Mesenchymal stem cell (in vitro differentiated cells and primary cell): ENCODE measurements at regions not wholly inside any gene's neighbourhood (a gene's known extent, or its start where the extent isn't known, plus 50 kb on each side); places are given as distances from the start of the nearest gene placed in this dataset.
"Not testable (repeated sequence)": the region's sequence is repeated elsewhere in the genome, so short reads cannot be mapped to it uniquely, and the experiment has no call there.

ENCODE experiments used
- DNase-seq: peaks from one replicate; pipeline ENCODE4 v3.0.0-alpha.2; 2013
- H2AFZ ChIP-seq: one replicate; pipeline ENCODE4 v1.6.1; 2013; ENCODE audit warnings: low read depth, mild to moderate bottlenecking, control low read depth, inconsistent platforms, low read length, moderate library complexity
- H2AK5ac ChIP-seq: 2 replicates; pipeline ENCODE4 v1.6.1; 2013; ENCODE audit warnings: low read length, moderate library complexity, mild to moderate bottlenecking, inconsistent platforms; ENCODE audit not compliant: severe bottlenecking
- H2BK120ac ChIP-seq: one replicate; pipeline ENCODE4 v1.6.1; 2013; ENCODE audit warnings: low read depth, mild to moderate bottlenecking, inconsistent platforms, low read length, moderate library complexity
- H2BK12ac ChIP-seq, 2 experiments: one replicate each; pipeline ENCODE4 v1.6.1; 2013; ENCODE audit warnings: inconsistent platforms in 2 of 2, low read length in 2 of 2, mild to moderate bottlenecking in 2 of 2, moderate library complexity in 2 of 2, control low read depth in 1 of 2
- H2BK15ac ChIP-seq: one replicate; pipeline ENCODE4 v1.6.1; 2013; ENCODE audit warnings: mild to moderate bottlenecking, low read depth, inconsistent platforms; ENCODE audit not compliant: poor library complexity, severe bottlenecking
- H2BK5ac ChIP-seq: 2 replicates; pipeline ENCODE4 v1.6.1; 2013; ENCODE audit warnings: low read depth, mild to moderate bottlenecking, low read length, control low read depth, inconsistent platforms; ENCODE audit not compliant: poor library complexity, severe bottlenecking
- H3K14ac ChIP-seq, 2 experiments: one replicate each; pipeline ENCODE4 v1.6.1; 2013; ENCODE audit warnings: inconsistent platforms in 2 of 2, low read length in 2 of 2, control low read depth in 1 of 2, mild to moderate bottlenecking in 1 of 2, moderate library complexity in 1 of 2
- H3K18ac ChIP-seq, 2 experiments: one replicate each; pipeline ENCODE4 v1.6.1; 2013; ENCODE audit warnings: inconsistent platforms in 2 of 2, low read length in 2 of 2, control low read depth in 1 of 2, low read depth in 1 of 2, mild to moderate bottlenecking in 1 of 2
- H3K23ac ChIP-seq, 2 experiments: one replicate each; pipeline ENCODE4 v1.6.1; 2013; ENCODE audit warnings: inconsistent platforms in 2 of 2, low read length in 2 of 2, mild to moderate bottlenecking in 2 of 2, moderate library complexity in 2 of 2, control low read depth in 1 of 2
- H3K27ac ChIP-seq: 2 replicates; pipeline ENCODE4 v1.5.1; 2013; ENCODE audit warnings: mild to moderate bottlenecking, moderate library complexity, low read length, control low read depth, inconsistent platforms; ENCODE audit not compliant: poor library complexity, severe bottlenecking
- H3K27me3 ChIP-seq, 2 experiments: 2 replicates each; pipeline versions ENCODE4 v1.6.1 to v1.7.0; 2013; ENCODE audit warnings: low read length in 2 of 2, mild to moderate bottlenecking in 2 of 2, moderate library complexity in 2 of 2, control low read depth in 1 of 2, inconsistent platforms in 1 of 2; ENCODE audit not compliant: control insufficient read depth in 1 of 2, insufficient read depth in 1 of 2
- H3K36me3 ChIP-seq, 2 experiments: 2 replicates each; pipeline versions ENCODE4 v1.6.1 to v1.7.0; 2013; ENCODE audit warnings: low read length in 2 of 2, control low read depth in 1 of 2, inconsistent platforms in 1 of 2, low read depth in 1 of 2, mild to moderate bottlenecking in 1 of 2; ENCODE audit not compliant: insufficient read depth in 2 of 2, control insufficient read depth in 1 of 2
- H3K4ac ChIP-seq, 2 experiments: one replicate each; pipeline ENCODE4 v1.6.1; 2013; ENCODE audit warnings: inconsistent platforms in 2 of 2, low read length in 2 of 2, mild to moderate bottlenecking in 2 of 2, moderate library complexity in 2 of 2, control low read depth in 1 of 2, low read depth in 1 of 2
- H3K4me1 ChIP-seq: 2 replicates; pipeline ENCODE4 v1.6.1; 2013; ENCODE audit warnings: low read depth, low read length, control low read depth; ENCODE audit not compliant: control insufficient read depth, insufficient read depth
- H3K4me2 ChIP-seq: 2 replicates; pipeline ENCODE4 v1.6.1; 2013; ENCODE audit warnings: low read length, mild to moderate bottlenecking, inconsistent platforms; ENCODE audit not compliant: poor library complexity, severe bottlenecking
- H3K4me3 ChIP-seq, 2 experiments: 2 replicates each; pipeline versions ENCODE4 v1.5.1 to v1.7.0; 2013; ENCODE audit warnings: low read length in 2 of 2, mild to moderate bottlenecking in 2 of 2, control low read depth in 1 of 2, low read depth in 1 of 2; ENCODE audit not compliant: insufficient read depth in 1 of 2
- H3K79me1 ChIP-seq: replicated peaks from 2 replicates; pipeline ENCODE4 v1.6.1; 2013; ENCODE audit warnings: mild to moderate bottlenecking, control low read depth, low read length, inconsistent platforms; ENCODE audit not compliant: poor library complexity, severe bottlenecking
- H3K9ac ChIP-seq: 2 replicates; pipeline ENCODE4 v1.7.0; 2013; ENCODE audit warnings: mild to moderate bottlenecking, low read length, moderate library complexity
- H3K9me3 ChIP-seq: 2 replicates; pipeline ENCODE4 v1.7.0; 2013; ENCODE audit warnings: mild to moderate bottlenecking, low read length; ENCODE audit not compliant: control insufficient read depth
- H4K8ac ChIP-seq: one replicate; pipeline ENCODE4 v1.6.1; 2013; ENCODE audit warnings: inconsistent platforms, mild to moderate bottlenecking, low read length, moderate library complexity
- H4K91ac ChIP-seq: one replicate; pipeline ENCODE4 v1.6.1; 2013; ENCODE audit warnings: mild to moderate bottlenecking, low read length, inconsistent platforms
- WGBS: methylation state at CpG from one replicate; pipeline ENCODE4 v1.1.7; 2013; ENCODE audit warnings: mixed read lengths; 5-methylcytosine and 5-hydroxymethylcytosine counted together

DNA sequence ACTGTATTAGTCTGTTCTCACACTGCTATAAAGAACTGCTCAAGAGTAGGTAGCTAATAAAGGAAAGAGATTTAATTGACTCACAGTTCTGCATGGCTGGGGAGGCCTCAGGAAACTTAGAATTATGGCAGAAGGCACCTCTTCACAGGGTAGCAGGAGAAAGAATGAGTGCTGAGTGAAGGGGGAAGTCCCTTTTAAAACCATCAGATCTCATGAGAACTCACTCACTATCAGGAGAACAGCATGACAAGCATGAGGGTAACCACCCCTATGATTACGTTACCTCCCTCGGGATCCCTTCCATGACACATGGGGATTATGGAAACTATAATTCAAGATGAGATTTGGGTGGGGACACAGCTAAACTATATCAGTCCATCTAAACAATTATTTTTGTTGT lies 261.0 kb downstream of the SPRY1 start:
- not testable (repeated sequence) for H3K4me2 ChIP-seq, H3K9ac ChIP-seq, DNase-seq, H2AK5ac ChIP-seq, H3K4ac ChIP-seq, H3K4me3 ChIP-seq, H2BK12ac ChIP-seq, H2BK15ac ChIP-seq, H3K23ac ChIP-seq, H4K91ac ChIP-seq, H3K18ac ChIP-seq, H3K36me3 ChIP-seq, H3K9me3 ChIP-seq, H2AFZ ChIP-seq, H3K79me1 ChIP-seq, H2BK5ac ChIP-seq, H3K14ac ChIP-seq, H3K27ac ChIP-seq, H3K27me3 ChIP-seq, H4K8ac ChIP-seq, H3K4me1 ChIP-seq, H2BK120ac ChIP-seq
- WGBS = 100% methylated on average over 2 of the region's 2 CpGs

DNA sequence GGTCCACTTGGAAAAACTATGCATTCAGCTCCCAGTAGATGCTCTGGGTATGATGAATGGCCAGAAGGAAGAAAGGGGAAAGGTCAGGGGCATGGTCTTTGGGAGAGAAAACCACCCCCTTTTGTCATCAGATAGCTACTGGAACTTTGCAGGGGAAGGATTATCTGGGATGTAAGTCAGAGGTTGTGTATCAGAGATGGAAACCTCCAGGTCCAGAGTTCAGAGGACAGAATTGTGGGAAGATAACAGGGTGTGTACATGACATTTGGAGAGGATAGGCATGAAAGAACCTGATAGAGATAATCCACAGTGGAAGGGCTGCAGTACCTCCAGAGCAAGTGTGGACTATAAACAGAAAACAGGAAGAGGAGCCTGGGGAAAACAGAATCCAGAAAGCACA lies 262.7 kb downstream of the SPRY1 start:
- no peak overlapping the region for H3K4me2 ChIP-seq
- H3K36me3 ChIP-seq = no peaks in the 10 kb centered on the region
- no peak overlapping the region for H3K23ac ChIP-seq

DNA sequence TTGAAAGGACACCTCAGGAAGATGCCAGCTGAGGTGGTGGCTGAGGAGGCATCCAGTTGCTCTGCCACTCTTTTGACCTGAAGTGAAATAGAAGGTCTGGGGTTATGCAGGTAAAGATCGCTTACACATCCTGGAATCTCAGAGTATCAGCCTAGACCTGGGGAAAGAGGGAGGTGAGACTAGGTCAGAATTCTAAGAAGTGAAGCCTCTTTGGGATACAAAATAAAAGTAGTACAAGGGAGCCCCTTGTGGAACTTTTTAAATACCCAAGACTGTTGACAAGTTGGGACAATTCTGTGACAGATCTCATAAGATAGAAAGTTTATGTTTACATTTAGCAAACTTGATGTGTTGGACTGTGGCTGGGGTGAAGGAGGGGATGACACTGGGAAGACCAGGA lies 263.1 kb downstream of the SPRY1 start:
- no peak overlapping the region for H3K27ac ChIP-seq
- peak overlapping the region; percentile 44 for H2AK5ac ChIP-seq
- no peaks in the 10 kb centered on the region for H3K36me3 ChIP-seq
- H2BK5ac ChIP-seq = no peak overlapping the region
- peaks cover 6% of the 10 kb centered on the region for H3K9me3 ChIP-seq
- no peak overlapping the region for H2AFZ ChIP-seq
- 79% methylated on average over 1 of the region's 1 CpG for WGBS
- no peaks in the 10 kb centered on the region for H3K79me1 ChIP-seq
- H3K18ac ChIP-seq = peak overlapping the region in 1 of 2 experiments; percentile 64
- H2BK15ac ChIP-seq = no peak overlapping the region
- no peak overlapping the region for H3K4me3 ChIP-seq
- no peak overlapping the region for H3K23ac ChIP-seq
- no peak overlapping the region for H4K8ac ChIP-seq
- H4K91ac ChIP-seq = no peak overlapping the region
- no peak for DNase-seq
- H3K4me1 ChIP-seq = no peaks in the 10 kb centered on the region
- no peaks in the 10 kb centered on the region for H3K27me3 ChIP-seq
- peak overlapping the region in 1 of 2 experiments; percentile 54 for H2BK12ac ChIP-seq
- H3K9ac ChIP-seq = no peak overlapping the region
- no peak overlapping the region for H3K14ac ChIP-seq
- H3K4me2 ChIP-seq = no peak overlapping the region
- peak overlapping the region; percentile 57 for H2BK120ac ChIP-seq
- H3K4ac ChIP-seq = peak overlapping the region in 1 of 2 experiments; percentile 37

More for the DNA sequence above, 262.7 kb downstream of the SPRY1 start:
- Histone ChIP-seq H2BK12ac (peak overlapping the region in 1 of 2 experiments; percentile 84), H3K27me3 (no peaks in the 10 kb centered on the region), H3K9ac (no peak overlapping the region), H3K27ac (no peak overlapping the region), H3K9me3 (peaks cover 6% of the 10 kb centered on the region), H3K79me1 (no peaks in the 10 kb centered on the region), H3K18ac (no peak overlapping the region), H2BK5ac (no peak overlapping the region), H3K4me1 (no peaks in the 10 kb centered on the region), H2AFZ (no peak overlapping the region), H3K4me3 (no peak overlapping the region), H2AK5ac (peak overlapping the region; percentile 19), H2BK120ac (no peak overlapping the region), H4K91ac (no peak overlapping the region), H2BK15ac (no peak overlapping the region), H3K14ac (no peak overlapping the region), H3K4ac (peak overlapping the region in 1 of 2 experiments; percentile 51), H4K8ac (no peak overlapping the region)
- DNase-seq = no peak

DNA sequence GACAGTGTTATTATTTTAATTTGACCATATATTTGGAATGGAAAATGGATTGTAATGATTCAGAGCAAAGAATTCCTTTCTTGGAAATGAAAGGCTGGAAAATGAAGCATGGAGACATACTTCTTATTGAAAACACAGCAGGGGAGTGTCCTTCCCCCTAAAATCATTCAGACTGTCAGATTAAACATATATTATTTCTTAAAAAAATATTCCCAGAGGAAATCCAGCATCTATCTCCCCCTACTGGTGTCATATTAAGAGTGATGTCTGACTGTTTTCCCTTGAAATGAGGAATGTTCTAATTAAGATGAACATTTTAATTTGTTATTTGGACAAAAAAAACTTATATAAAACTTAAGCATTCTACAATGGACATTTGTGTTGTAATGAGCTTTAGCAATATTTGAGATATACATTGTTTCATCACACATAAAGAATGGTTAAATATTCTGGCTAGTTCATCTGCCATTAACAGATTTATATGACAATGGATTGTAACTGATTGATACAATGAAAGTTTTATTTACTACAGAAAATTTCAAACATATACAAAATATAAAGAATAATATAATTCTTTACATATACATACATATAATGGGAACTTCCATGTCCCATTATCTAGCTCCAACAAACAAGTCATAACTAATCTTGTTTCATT lies 264.6 kb downstream of the SPRY1 start:
- Histone ChIP-seq H2BK15ac (no peak overlapping the region), H3K4ac (no peak overlapping the region)

More for the DNA sequence above, 264.6 kb downstream of the SPRY1 start:
- H3K27ac ChIP-seq = no peak overlapping the region
- H3K36me3 ChIP-seq = no peaks in the 10 kb centered on the region
- H4K8ac ChIP-seq = no peak overlapping the region
- no peak overlapping the region for H3K14ac ChIP-seq
- peak; percentile 42 for DNase-seq
- H2AK5ac ChIP-seq = no peak overlapping the region
- H3K9ac ChIP-seq = no peak overlapping the region
- no peak overlapping the region for H3K4me2 ChIP-seq
- no peaks in the 10 kb centered on the region for H3K27me3 ChIP-seq
- H2AFZ ChIP-seq = no peak overlapping the region
- no peak overlapping the region for H2BK5ac ChIP-seq
- no peak overlapping the region for H3K23ac ChIP-seq
- H2BK120ac ChIP-seq = no peak overlapping the region
- no peaks in the 10 kb centered on the region for H3K4me1 ChIP-seq
- H3K79me1 ChIP-seq = no peaks in the 10 kb centered on the region
- H3K4me3 ChIP-seq = no peak overlapping the region
- no peak overlapping the region for H4K91ac ChIP-seq
- no peak overlapping the region for H2BK12ac ChIP-seq
- H3K18ac ChIP-seq = no peak overlapping the region
- H3K9me3 ChIP-seq = peaks cover 5% of the 10 kb centered on the region
